Astrocyte of the cerebellum (primary cell): ENCODE measurements at regions not wholly inside any gene's neighbourhood (a gene's known extent, or its start where the extent isn't known, plus 50 kb on each side); places are given as distances from the start of the nearest gene placed in this dataset.

Experiments
- DNase-seq: peaks from one replicate; pipeline ENCODE4 v3.0.0-alpha.2; 2011; ENCODE audit warnings: low read depth
- H3K4me3 ChIP-seq: 2 replicates; pipeline ENCODE4 v1.5.1; 2011; ENCODE audit warnings: mild to moderate bottlenecking, low read depth, low read length, moderate library complexity
- CTCF ChIP-seq: IDR thresholded peaks from 2 replicates; pipeline ENCODE4 v1.5.1; 2012; ENCODE audit warnings: low read length, low read depth, moderate library complexity, mild to moderate bottlenecking; ENCODE audit errors: missing control alignments
- in situ Hi-C: cut with HindIII; loops from 2 replicates; pipeline ENCODE4 v1.10.0; 2017; ENCODE audit warnings: low sequenced_read_pairs

DNA sequence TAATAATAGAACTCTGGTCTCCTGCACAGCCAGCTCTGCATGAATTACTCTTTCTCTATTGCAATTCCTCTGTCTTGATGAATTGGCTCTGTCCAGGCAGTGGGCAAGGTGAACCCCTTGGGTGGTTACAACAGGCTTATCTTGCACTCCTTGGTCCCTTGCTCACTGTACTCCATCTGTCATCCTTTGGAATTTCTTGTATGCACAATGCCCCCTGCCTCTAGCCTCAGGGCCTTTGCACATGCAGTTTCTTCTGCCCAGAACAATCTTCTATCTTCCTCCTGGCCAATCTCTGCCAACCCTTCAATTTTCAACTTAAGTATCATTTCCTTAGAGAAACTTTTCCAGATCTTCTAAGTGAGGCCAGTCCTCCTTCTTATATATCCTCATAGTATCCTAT lies 114.7 kb upstream of the NLRP1 start:
- no peak for DNase-seq
- TF ChIP-seq CTCF, result no peak
- in situ Hi-C loops, result loop anchor here (5.0 kb wide), 2 partner anchors 57 to 87 kb away; no protein-coding TSS in a partner anchor
- no peak overlapping the region for H3K4me3 ChIP-seq

- in situ Hi-C loops, result loop anchor here (5.0 kb wide), 2 partner anchors 58 to 88 kb away; no protein-coding TSS in a partner anchor
- no peak overlapping the region for H3K4me3 ChIP-seq
- TF ChIP-seq CTCF, result no peak
Observed at GRCh38 chr17:5699814-5700213, 115.5 kb upstream of the NLRP1 start.

GRCh38 chr17:5700745-5701144 lies 116.4 kb upstream of the NLRP1 start:
- no peak for DNase-seq
- no peak overlapping the region for H3K4me3 ChIP-seq
- TF ChIP-seq CTCF, result no peak
- in situ Hi-C loops, result no loop called here

More at GRCh38 chr17:5699814-5700213, 115.5 kb upstream of the NLRP1 start:
- DNase-seq, result no peak

GRCh38 chr17:5701381-5701780 lies 117.1 kb upstream of the NLRP1 start:
- no peak for DNase-seq
- TF ChIP-seq CTCF, result no peak
- no peak overlapping the region for H3K4me3 ChIP-seq
- in situ Hi-C loops, result no loop called here

GRCh38 chr17:5702951-5703510 lies 118.7 kb upstream of the NLRP1 start:
- no peak for TF ChIP-seq CTCF
- H3K4me3 ChIP-seq, result no peak overlapping the region
- in situ Hi-C loops, result no loop called here
- DNase-seq, result no peak

- in situ Hi-C loops, result no loop called here
- TF ChIP-seq CTCF, result no peak
- no peak overlapping the region for H3K4me3 ChIP-seq
- no peak for DNase-seq
Observed at GRCh38 chr17:5703736-5704135, 119.4 kb upstream of the NLRP1 start.
